AML-193 (cell line): ENCODE measurements at regions not wholly inside any gene's neighbourhood (a gene's known extent, or its start where the extent isn't known, plus 50 kb on each side); places are given as distances from the start of the nearest gene placed in this dataset.
"Not testable (repeated sequence)": the region's sequence is repeated elsewhere in the genome, so short reads cannot be mapped to it uniquely, and the experiment has no call there.

ENCODE experiments used
- DNase-seq, 2 experiments: peaks; one replicate each; lab custom pipeline; 2025; lab: John Stamatoyannopoulos, UW

DNA sequence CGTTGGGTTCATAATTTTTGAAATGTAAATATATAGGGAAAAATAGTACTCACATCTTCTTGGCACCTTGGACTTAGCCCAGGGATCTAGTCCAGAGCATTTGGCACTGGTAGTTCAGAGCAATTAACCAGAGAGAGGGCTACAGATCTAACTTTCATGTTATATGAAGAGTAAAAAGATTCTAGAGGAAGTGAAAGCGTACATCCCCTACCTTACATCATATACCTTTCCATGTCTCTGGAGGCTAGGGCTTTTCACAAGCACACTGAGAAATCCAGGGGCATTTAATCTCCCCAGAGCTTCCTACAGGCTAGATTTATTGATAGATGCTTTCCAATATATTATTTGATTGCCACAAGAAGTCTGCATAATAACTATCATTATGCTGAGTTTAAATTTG, 687.5 kb upstream of the FBXO33 start:
- no peak for DNase-seq

- no peak for DNase-seq
These were observed 687.1 kb upstream of the FBXO33 start for GRCh38 chr14:40119321-40119720.

DNA sequence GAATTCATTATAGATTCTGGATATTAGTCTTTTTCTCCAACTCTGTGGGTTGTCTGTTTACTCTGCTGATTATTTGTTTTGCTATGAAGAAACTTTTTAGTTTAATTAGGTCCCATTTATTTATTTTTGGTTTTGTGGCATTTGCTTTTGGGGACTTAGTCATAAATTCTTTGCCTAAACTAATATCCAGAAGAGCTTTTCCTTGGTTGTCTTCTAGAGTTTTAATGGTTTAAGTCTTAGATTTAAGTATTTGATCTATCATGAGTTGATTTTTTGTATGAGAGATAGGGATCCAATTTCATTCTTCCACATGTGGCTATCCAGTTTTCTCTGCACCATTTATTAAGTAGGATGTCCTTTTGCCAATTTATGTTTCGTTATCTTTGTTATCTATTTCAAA, 683.4 kb upstream of the FBXO33 start:
- no peak for DNase-seq

DNA sequence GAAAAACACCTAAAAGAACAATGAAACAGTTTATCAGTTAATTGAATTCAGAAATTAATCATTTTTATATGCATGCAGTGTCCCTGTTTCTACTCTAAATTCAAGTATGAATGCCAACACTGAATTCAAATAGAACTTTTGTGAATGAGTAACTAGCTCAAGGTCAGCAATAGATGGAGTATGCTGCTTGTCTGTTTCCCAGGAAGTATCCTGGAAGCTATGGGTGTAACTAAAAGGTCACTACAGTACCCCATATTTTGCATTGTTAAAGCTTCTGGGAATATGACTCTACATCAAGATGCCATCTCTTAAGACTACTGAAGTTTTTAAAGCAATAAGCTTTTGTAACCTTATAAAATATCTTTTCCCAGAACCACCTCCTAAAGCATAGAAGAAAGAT, 681.4 kb upstream of the FBXO33 start:
- no peak for DNase-seq

- DNase-seq: no peak
These were observed 668.4 kb upstream of the FBXO33 start for GRCh38 chr14:40100544-40101196.

DNA sequence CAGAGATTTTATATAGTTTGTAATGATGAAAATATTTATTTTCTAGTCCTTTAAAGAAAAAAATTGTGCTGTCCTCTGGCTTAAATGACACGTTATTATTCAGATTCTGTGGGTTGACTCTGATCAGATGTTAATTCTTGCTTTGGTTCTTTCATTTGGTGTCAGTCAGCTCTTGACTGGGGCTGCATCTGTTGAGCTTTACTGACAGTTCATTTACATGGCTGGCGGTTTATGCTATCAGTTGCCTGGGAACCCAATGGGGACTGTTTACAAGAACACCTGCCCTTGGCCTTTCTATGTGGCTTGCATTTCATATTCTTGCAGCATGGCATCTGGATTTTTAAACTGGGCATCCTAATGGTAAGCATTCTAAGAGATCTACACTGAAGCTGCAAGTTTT, 667.1 kb upstream of the FBXO33 start:
- DNase-seq: no peak

- no peak for DNase-seq
These were observed 666.2 kb upstream of the FBXO33 start for GRCh38 chr14:40098468-40098867.

DNA sequence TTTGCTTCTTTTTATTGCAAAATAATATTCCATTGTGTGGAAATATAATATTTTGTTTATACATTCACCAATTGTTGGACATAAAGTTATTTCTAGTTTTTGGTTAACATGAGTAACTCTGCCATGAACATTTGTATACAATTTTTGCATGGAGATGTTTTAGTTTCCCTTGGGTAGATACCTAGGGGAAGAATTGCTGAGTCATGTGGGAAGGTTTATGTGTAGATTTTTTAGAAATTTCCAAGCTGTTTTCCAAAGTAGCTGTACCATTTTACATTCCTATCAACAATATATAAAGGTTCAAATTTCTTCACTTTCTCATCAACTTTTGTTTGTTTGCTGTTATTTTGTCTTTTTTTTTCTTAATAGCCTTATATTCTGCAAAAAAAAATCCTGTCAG, 664.7 kb upstream of the FBXO33 start:
- DNase-seq: no peak

- DNase-seq: no peak
These were observed 661.6 kb upstream of the FBXO33 start for GRCh38 chr14:40093800-40094199.

DNA sequence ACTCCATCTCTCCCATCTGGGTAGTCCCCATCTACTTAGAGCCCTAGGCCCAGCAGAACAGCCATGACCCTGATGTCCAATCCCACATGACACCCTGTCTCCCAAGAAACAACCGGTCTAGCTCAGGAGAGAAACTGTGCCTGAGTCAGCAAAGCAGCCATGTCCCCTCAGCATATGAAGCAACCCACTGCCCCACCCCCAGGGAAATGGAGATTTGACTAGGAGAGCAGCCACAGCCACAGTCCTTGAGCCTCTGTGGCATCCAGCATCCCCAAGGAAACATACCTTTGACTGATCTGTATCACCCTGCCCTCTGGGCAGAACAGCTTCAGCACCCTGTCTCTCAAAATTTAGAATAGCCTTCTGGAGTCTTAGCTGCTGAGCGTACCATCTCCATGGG, 641.9 kb upstream of the FBXO33 start:
- no peak for DNase-seq

GRCh38 chr14:40072175-40072574, 639.9 kb upstream of the FBXO33 start:
- no peak for DNase-seq

DNA sequence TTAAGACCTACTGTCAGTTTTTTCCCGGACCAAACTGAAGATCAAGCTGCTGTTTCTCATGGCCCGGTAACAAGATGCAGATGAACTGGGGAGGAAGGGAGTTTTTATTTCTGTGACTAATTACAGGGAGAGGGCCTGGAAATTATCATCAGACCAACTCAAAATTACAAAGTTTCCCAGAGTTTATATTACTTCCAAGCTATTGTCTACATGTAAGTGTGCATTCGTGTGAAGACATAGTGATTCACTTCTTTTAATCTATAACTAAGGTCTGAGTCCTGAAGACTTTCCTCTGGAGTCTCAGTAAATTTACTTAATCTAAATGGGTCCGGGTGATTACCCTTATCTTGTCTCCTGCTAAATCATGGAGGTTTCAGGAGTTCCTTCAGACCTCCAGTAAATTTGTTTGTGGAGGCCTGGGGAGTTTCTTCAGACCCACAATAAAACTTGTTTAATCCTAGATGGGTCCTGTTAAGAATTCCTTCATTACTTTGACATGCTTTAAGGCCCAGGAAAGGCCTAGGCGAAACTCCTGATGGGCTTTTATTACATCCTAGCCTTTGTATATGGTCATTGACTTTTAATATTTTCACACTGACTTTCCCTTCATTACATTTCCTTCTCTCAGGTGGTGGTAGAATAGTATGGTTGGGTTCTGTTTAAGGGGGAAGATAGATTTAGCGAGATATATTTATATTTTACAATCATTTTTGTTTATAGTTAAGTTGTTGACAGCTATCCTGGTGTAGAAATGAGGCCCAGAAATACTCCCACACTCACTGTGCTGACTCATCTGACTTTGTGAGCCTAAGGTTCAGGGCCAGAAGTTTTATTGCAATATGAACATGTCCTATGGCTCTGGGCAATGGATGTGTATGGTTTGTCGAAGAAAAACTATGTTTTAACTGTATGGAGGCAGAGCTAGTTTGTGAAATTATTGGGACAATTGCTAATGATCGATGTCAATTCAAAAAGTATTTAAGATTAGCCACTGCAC, 627.0 kb upstream of the FBXO33 start:
- no peak for DNase-seq

DNA sequence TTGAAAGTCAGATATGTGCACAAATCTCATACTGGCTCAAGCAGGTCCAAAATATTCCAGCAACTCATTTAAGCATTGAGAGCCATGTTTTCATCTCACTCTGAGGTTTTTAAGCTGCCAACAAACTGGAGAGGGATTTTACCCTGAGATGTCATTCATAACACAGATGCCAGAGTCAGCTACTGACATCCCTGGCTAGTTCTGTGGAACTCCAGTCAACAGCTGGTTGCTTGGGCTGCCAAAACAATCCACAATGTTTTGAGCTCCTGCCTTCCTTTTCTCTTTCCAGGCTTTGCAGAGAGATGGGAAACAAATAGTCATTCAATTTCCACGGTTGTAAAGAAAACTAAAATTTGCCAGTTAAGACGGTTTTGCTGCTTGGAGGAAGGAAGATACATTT, 621.2 kb upstream of the FBXO33 start:
- no peak for DNase-seq

- no peak for DNase-seq
These were observed 596.8 kb upstream of the FBXO33 start for GRCh38 chr14:40028991-40029390.

GRCh38 chr14:40025101-40025500, 592.9 kb upstream of the FBXO33 start:
- no peak for DNase-seq

- DNase-seq: no peak
These were observed 578.7 kb upstream of the FBXO33 start for GRCh38 chr14:40010961-40011360.

- no peak for DNase-seq
These were observed 577.5 kb upstream of the FBXO33 start for GRCh38 chr14:40009771-40010170.

DNA sequence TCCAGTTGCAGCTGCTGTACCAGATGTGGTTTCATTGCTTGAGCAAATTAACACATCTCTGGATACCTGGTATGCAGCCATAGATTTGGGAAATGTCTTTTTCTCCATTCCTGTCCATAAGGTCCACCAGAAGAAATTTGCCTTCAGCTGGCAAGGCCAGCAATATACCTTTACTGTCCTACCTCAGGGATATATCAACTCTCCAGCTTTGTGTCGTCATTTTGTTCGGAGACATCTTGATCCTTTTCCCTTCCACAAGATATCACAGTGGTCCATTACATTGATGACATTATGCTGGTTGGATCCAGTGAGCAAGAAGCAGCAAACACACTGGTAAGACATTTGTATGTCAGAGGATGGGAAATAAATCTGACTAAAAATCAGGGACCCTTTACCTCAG, 576.1 kb upstream of the FBXO33 start:
- DNase-seq: not testable (repeated sequence)

GRCh38 chr14:40004871-40005500, 572.8 kb upstream of the FBXO33 start:
- no peak for DNase-seq

GRCh38 chr14:40003773-40004172, 571.5 kb upstream of the FBXO33 start:
- DNase-seq: no peak

GRCh38 chr14:39998854-39999253, 566.6 kb upstream of the FBXO33 start:
- no peak for DNase-seq

DNA sequence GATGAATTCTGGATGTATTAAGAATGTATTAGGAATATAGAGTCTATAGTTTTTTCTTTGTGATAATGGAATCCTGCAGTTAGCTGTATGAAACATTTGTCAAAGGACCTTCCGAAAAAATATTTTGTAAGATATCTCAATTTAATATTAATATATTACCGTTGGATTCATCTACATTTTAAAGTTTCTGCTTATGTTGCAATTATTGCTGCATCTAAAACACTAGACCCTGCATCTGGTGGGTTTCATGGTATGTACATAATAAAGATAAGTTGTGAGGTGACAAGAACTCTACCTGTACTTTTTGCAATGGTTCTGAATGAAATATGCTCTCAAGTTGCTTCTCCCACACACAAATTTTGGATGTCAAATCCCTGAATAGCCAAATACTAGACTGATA, 565.9 kb upstream of the FBXO33 start:
- no peak for DNase-seq

GRCh38 chr14:39991041-39991440, 558.8 kb upstream of the FBXO33 start:
- no peak for DNase-seq
